HepG2 (cell line): ENCODE measurements at regions not wholly inside any gene's neighbourhood (a gene's known extent, or its start where the extent isn't known, plus 50 kb on each side); places are given as distances from the start of the nearest gene placed in this dataset.

Experiments
- ATAC-seq: fragments of 200-7000 bp; cut with Tn5 transposase; 3 replicates; pipeline ENCODE4 v1.9.1; 2020; ENCODE audit warnings: mild to moderate bottlenecking, moderate library complexity
- BruUV-seq: library from RNA; stranded (reverse); fragments of 400-500 nt; replicated peaks from 2 replicates; lab custom pipeline; 2021; lab: Mats Ljungman, UMichigan
- CTCF ChIA-PET: fragments of 300-600 bp; formaldehyde crosslinking; extraction: SDS; loops from one replicate; lab custom pipeline; 2021; ENCODE audit warnings: low total read pairs, inconsistent platforms, low intra/inter-chr PET ratio; lab: Yijun Ruan, JAX
- POLR2A ChIA-PET: fragments of 350-600 bp; sonication (Branson Sonifier 250); formaldehyde crosslinking; loops from one replicate; lab custom pipeline; 2020; ENCODE audit warnings: antibody characterized with exemption, inconsistent platforms; lab: Yijun Ruan, JAX
- DNase-seq: peaks from one replicate; pipeline ENCODE4 v3.0.0-alpha.2; 2015; ENCODE audit warnings: low spot score
- FAIRE-seq: peaks from 3 replicates; lab custom pipeline; 2011; peaks lifted over from hg19 to GRCh38; lab: Jason Lieb, UNC
- H2AFZ ChIP-seq: one replicate; pipeline ENCODE4 v1.6.1; 2011; ENCODE audit warnings: low read length, inconsistent platforms
- H3K27ac ChIP-seq: fragments of 300-600 bp; 3 replicates; pipeline ENCODE4 v1.8.0; 2011; ENCODE audit warnings: mixed run types, mild to moderate bottlenecking, mixed read lengths, low read length, inconsistent platforms; ENCODE audit not compliant: insufficient read depth; ENCODE audit errors: extremely low read length
- H3K27me3 ChIP-seq, 2 experiments: fragments of 200-600 bp in 1 of 2; 2 replicates in 1 of 2; 3 replicates in 1 of 2; pipeline versions ENCODE4 v1.6.0 to v1.8.0; 2011; ENCODE audit warnings: low read length in 2 of 2, mild to moderate bottlenecking in 2 of 2, moderate library complexity in 2 of 2, inconsistent platforms in 1 of 2; ENCODE audit not compliant: insufficient read depth in 2 of 2, control insufficient read depth in 1 of 2
- H3K36me3 ChIP-seq, 2 experiments: fragments of 200-600 bp in 1 of 2; replicated peaks in 1 of 2; 2 replicates in 1 of 2; 3 replicates in 1 of 2; pipeline versions ENCODE4 v1.5.1 to v1.8.0; 2011; ENCODE audit warnings: low read length in 2 of 2, inconsistent platforms in 1 of 2; ENCODE audit not compliant: insufficient read depth in 2 of 2, control insufficient read depth in 1 of 2
- H3K4me1 ChIP-seq: 2 replicates; pipeline ENCODE4 v1.5.1; 2012; ENCODE audit warnings: low read length, inconsistent platforms; ENCODE audit not compliant: insufficient read depth
- H3K4me2 ChIP-seq: 2 replicates; pipeline ENCODE4 v1.6.0; 2011; ENCODE audit warnings: low read depth, low read length, inconsistent platforms
- H3K4me3 ChIP-seq, 3 experiments: fragments of 200-600 bp in 1 of 3; sonication (generic), shearing (Covaris generic) in 1 of 3; replicated peaks in 1 of 3; 2 replicates each; pipeline ENCODE4 v1.5.1; 2011 to 2016; ENCODE audit warnings: low read length in 3 of 3, inconsistent platforms in 2 of 3, low read depth in 2 of 3, mild to moderate bottlenecking in 2 of 3, control low read depth in 1 of 3, mixed read lengths in 1 of 3; ENCODE audit not compliant: insufficient read depth in 1 of 3
- H3K79me2 ChIP-seq: one replicate; pipeline ENCODE4 v1.6.1; 2011; ENCODE audit warnings: low read length, inconsistent platforms; ENCODE audit not compliant: insufficient read depth
- H3K9ac ChIP-seq: 2 replicates; pipeline ENCODE4 v1.6.0; 2011; ENCODE audit warnings: mild to moderate bottlenecking, low read depth, low read length, inconsistent platforms; ENCODE audit not compliant: insufficient read depth
- H3K9me3 ChIP-seq: 2 replicates; pipeline ENCODE4 v1.5.1; 2012; ENCODE audit warnings: mild to moderate bottlenecking, low read length
- H4K20me1 ChIP-seq: 2 replicates; pipeline ENCODE4 v1.6.0; 2011; ENCODE audit warnings: inconsistent platforms, mild to moderate bottlenecking, low read length, moderate library complexity; ENCODE audit not compliant: insufficient read depth
- AFF4 ChIP-seq: sonication (generic); formaldehyde crosslinking; IDR thresholded peaks from 2 replicates; pipeline ENCODE4 v1.4.0; 2020; ENCODE audit warnings: missing genetic modification reagents
- HMGXB3 ChIP-seq: sonication (generic); formaldehyde crosslinking; IDR thresholded peaks from 2 replicates; pipeline ENCODE4 v1.4.0; 2020; ENCODE audit warnings: missing genetic modification reagents, borderline replicate concordance
- MAZ ChIP-seq, 2 experiments: sonication (generic) in 1 of 2; formaldehyde crosslinking in 1 of 2; IDR thresholded peaks; 2 replicates each; pipeline versions ENCODE4 v1.5.0 to v1.6.1; 2012 to 2020; ENCODE audit warnings: low read depth in 2 of 2, mild to moderate bottlenecking in 2 of 2, borderline replicate concordance in 1 of 2, improper control_type of control experiment in 1 of 2, low read length in 1 of 2, missing genetic modification reagents in 1 of 2, moderate library complexity in 1 of 2
- NCOA1 ChIP-seq: sonication (generic); formaldehyde crosslinking; IDR thresholded peaks from 2 replicates; pipeline ENCODE4 v1.9.0; 2021; ENCODE audit warnings: missing genetic modification reagents
- POGZ ChIP-seq: sonication (generic); formaldehyde crosslinking; IDR thresholded peaks from 2 replicates; pipeline ENCODE4 v1.4.0; 2020; ENCODE audit warnings: mild to moderate bottlenecking, missing genetic modification reagents
- ZBTB37 ChIP-seq: sonication (generic); formaldehyde crosslinking; IDR thresholded peaks from 2 replicates; pipeline ENCODE4 v1.4.0; 2020; ENCODE audit warnings: mild to moderate bottlenecking, missing genetic modification reagents
- ZHX1 ChIP-seq: sonication (generic); formaldehyde crosslinking; IDR thresholded peaks from 2 replicates; pipeline ENCODE4 v1.8.1; 2022; ENCODE audit warnings: low read depth, mild to moderate bottlenecking, missing genetic modification reagents
- ZNF629 ChIP-seq: sonication (generic); formaldehyde crosslinking; conservative IDR thresholded peaks from 2 replicates; pipeline ENCODE4 v1.5.0; 2020; ENCODE audit warnings: missing genetic modification reagents
- ZNF841 ChIP-seq: sonication (generic); formaldehyde crosslinking; IDR thresholded peaks from 2 replicates; pipeline ENCODE4 v1.8.1; 2023; ENCODE audit warnings: missing genetic modification reagents, borderline replicate concordance
- WGBS: methylation state at CpG from one replicate; pipeline ENCODE4 v1.1.6; 2017; ENCODE audit warnings: low lambda C conversion rate; 5-methylcytosine and 5-hydroxymethylcytosine counted together
- in situ Hi-C: cut with HindIII; loops from 2 replicates; pipeline ENCODE4 v1.10.0; 2017; ENCODE audit warnings: low pct_unique_long_range_greater_than_20kb; ENCODE audit not compliant: extremely low pct_ligation_motif_present
- intact Hi-C: fragments of 100-400 bp; cut with micrococcal nuclease; formaldehyde crosslinking; loops from one replicate; pipeline ENCODE4 v1.10.0; 2022; ENCODE audit not compliant: unreplicated experiment

- POLR2A ChIA-PET = no interaction called here
- intact Hi-C loops = no loop called here
- WGBS = 6% methylated on average over 8 of the region's 8 CpGs
- H2AFZ ChIP-seq = no peak overlapping the region
- CTCF ChIA-PET = no interaction called here
- FAIRE-seq (no peak), DNase-seq (no peak), ATAC-seq (no peak)
- no peak overlapping the region for H3K4me2 ChIP-seq
- H4K20me1 ChIP-seq = no peaks in the 10 kb centered on the region
- TF ChIP-seq NCOA1 (no peak), MAZ (IDR thresholded peaks at IDR 0.05; ENCODE audit: borderline replicate concordance, low read depth, low read length) (no peak), MAZ (CRISPR knock-in tag; IDR thresholded peaks at IDR 0.05; ENCODE audit: low read depth) (no peak), ZNF629 (CRISPR knock-in tag) (0 out of 2 replicates have a peak, but pooled peaks have one; percentile 15), ZHX1 (CRISPR knock-in tag) (no peak), ZBTB37 (CRISPR knock-in tag) (no peak), ZNF841 (CRISPR knock-in tag) (no peak), POGZ (CRISPR knock-in tag) (no peak), AFF4 (no peak), HMGXB3 (no peak)
- no peak overlapping the region for H3K27ac ChIP-seq
- H3K9me3 ChIP-seq = no peaks in the 10 kb centered on the region
- in situ Hi-C loops = no loop called here
- no TSS peak for BruUV-seq
- peaks cover 0 to 4% of the 10 kb centered on the region in 2 experiments; a peak in 1 of 5 replicates for H3K27me3 ChIP-seq
- no peak overlapping the region for H3K4me3 ChIP-seq
- no peaks in the 10 kb centered on the region for H3K4me1 ChIP-seq
- no peak overlapping the region for H3K9ac ChIP-seq
- H3K36me3 ChIP-seq = no peaks in the 10 kb centered on the region
- H3K79me2 ChIP-seq = no peaks in the 10 kb centered on the region
Observed at GRCh38 chr14:96683562-96684289, 113.5 kb upstream of the VRK1 start.
